MM.1S (cell line): ENCODE measurements at regions not wholly inside any gene's neighbourhood (a gene's known extent, or its start where the extent isn't known, plus 50 kb on each side); places are given as distances from the start of the nearest gene placed in this dataset.

Source experiments
- DNase-seq: peaks from one replicate; pipeline ENCODE4 v3.0.0-alpha.2; 2015
- H2AFZ ChIP-seq: fragments of 300-600 bp; sonication (generic); 2 replicates; pipeline ENCODE4 v1.6.0; 2016; ENCODE audit warnings: antibody characterized with exemption, low read length
- H3F3A ChIP-seq: fragments of 300-600 bp; sonication (generic); 2 replicates; pipeline ENCODE4 v1.6.1; 2016; ENCODE audit warnings: mild to moderate bottlenecking, antibody characterized with exemption, low read length, moderate library complexity, mixed read lengths; ENCODE audit not compliant: insufficient read depth
- H3K27ac ChIP-seq: fragments of 300-600 bp; sonication (generic); 2 replicates; pipeline ENCODE4 v1.5.1; 2016; ENCODE audit warnings: mild to moderate bottlenecking, low read length
- H3K27me3 ChIP-seq: fragments of 300-600 bp; sonication (generic); replicated peaks from 2 replicates; pipeline ENCODE4 v1.6.0; 2016; ENCODE audit warnings: low read length; ENCODE audit not compliant: insufficient read depth
- H3K36me3 ChIP-seq: fragments of 300-600 bp; sonication (generic); replicated peaks from 2 replicates; pipeline ENCODE4 v1.6.1; 2016; ENCODE audit warnings: mild to moderate bottlenecking, low read length, mixed read lengths; ENCODE audit not compliant: insufficient read depth
- H3K4me1 ChIP-seq: fragments of 300-600 bp; sonication (generic); 2 replicates; pipeline ENCODE4 v1.6.1; 2016; ENCODE audit warnings: low read length, mixed read lengths
- H3K4me2 ChIP-seq: fragments of 300-600 bp; sonication (generic); 2 replicates; pipeline ENCODE4 v1.6.0; 2016; ENCODE audit warnings: low read depth, low read length
- H3K4me3 ChIP-seq: fragments of 300-600 bp; sonication (generic); 2 replicates; pipeline ENCODE4 v1.5.1; 2016; ENCODE audit warnings: low read length, mixed read lengths
- H3K79me2 ChIP-seq: fragments of 300-600 bp; sonication (generic); 2 replicates; pipeline ENCODE4 v1.6.1; 2016; ENCODE audit warnings: mixed run types, low read length, mixed read lengths
- H3K9ac ChIP-seq: fragments of 300-600 bp; sonication (generic); 2 replicates; pipeline ENCODE4 v1.6.1; 2016; ENCODE audit warnings: low read length, mixed read lengths
- H3K9me2 ChIP-seq: fragments of 300-600 bp; sonication (generic); replicated peaks from 2 replicates; pipeline ENCODE4 v1.6.1; 2016; ENCODE audit warnings: mild to moderate bottlenecking, low read length, mixed read lengths; ENCODE audit not compliant: insufficient read depth
- H3K9me3 ChIP-seq: fragments of 300-600 bp; sonication (generic); replicated peaks from 2 replicates; pipeline ENCODE4 v1.6.1; 2016; ENCODE audit warnings: mild to moderate bottlenecking, low read length, mixed read lengths; ENCODE audit not compliant: insufficient read depth
- H4K20me1 ChIP-seq: fragments of 300-600 bp; sonication (generic); 2 replicates; pipeline ENCODE4 v1.6.1; 2016; ENCODE audit warnings: mild to moderate bottlenecking, low read length, moderate library complexity, mixed read lengths; ENCODE audit not compliant: insufficient read depth
- EZH2 ChIP-seq: fragments of 300-600 bp; sonication (generic); optimal IDR thresholded peaks from 2 replicates; pipeline ENCODE3; 2017; ENCODE audit warnings: low read depth, mild to moderate bottlenecking, antibody characterized with exemption, low read length, mixed read lengths
- EZH2phosphoT487 ChIP-seq: fragments of 300-600 bp; sonication (generic); IDR thresholded peaks from 2 replicates; pipeline ENCODE4 v1.6.1; 2018; ENCODE audit warnings: antibody characterized with exemption, low read length
- TF ChIP-seq, protein P1 (sequence below): fragments of 300-600 bp; sonication (generic); IDR thresholded peaks from 2 replicates; pipeline ENCODE4 v1.5.1; 2016; ENCODE audit warnings: antibody characterized with exemption, low read length, mixed read lengths

DNA sequence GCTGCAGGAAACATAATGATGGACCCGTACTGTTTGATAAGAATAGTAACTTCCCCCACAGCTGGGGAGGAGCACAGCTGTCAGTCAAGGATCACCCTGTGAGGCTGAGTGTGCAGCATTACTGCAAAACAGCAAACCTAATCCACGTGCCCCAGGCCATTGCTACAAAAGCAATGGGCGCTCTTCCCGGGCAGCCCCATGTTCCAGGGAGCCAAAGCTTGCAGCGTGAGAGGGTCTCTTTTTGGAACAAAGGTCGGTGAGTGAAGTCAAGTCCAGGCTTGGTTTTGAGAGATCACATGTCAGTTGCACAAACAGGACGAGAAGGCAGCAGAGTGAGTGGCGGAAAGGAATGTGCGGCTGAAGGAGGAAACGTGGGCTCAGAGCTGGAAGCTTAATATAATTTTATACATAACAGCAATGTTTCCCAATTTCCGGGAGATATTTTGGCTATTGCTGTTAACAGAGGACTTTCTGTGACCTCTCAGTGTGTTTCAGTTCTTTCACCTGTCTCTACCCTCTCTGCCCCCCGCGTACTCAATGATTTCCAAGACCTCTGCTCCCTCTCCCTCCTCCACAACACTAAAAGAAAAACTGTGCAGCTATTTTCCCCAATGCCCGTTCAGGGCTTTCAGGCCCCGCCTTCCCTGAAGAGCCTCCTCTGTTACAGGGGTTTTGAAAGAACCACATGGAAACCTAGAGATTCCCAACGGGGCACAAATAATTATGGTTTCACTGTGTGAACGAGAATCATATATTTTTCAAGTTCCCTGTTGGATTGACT lies 128.9 kb downstream of the MTPAP start:
- no peaks in the 10 kb centered on the region for H3K36me3 ChIP-seq
- no peak overlapping the region for H3K9ac ChIP-seq
- H3K4me2 ChIP-seq: no peak overlapping the region
- H2AFZ ChIP-seq: no peak overlapping the region
- H3K9me2 ChIP-seq: no peaks in the 10 kb centered on the region
- TF ChIP-seq EZH2phosphoT487 (no peak), EZH2 (no peak)
- TF ChIP-seq, protein P1, sequence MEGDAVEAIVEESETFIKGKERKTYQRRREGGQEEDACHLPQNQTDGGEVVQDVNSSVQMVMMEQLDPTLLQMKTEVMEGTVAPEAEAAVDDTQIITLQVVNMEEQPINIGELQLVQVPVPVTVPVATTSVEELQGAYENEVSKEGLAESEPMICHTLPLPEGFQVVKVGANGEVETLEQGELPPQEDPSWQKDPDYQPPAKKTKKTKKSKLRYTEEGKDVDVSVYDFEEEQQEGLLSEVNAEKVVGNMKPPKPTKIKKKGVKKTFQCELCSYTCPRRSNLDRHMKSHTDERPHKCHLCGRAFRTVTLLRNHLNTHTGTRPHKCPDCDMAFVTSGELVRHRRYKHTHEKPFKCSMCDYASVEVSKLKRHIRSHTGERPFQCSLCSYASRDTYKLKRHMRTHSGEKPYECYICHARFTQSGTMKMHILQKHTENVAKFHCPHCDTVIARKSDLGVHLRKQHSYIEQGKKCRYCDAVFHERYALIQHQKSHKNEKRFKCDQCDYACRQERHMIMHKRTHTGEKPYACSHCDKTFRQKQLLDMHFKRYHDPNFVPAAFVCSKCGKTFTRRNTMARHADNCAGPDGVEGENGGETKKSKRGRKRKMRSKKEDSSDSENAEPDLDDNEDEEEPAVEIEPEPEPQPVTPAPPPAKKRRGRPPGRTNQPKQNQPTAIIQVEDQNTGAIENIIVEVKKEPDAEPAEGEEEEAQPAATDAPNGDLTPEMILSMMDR: no peak
- H3K79me2 ChIP-seq: no peaks in the 10 kb centered on the region
- H3K27ac ChIP-seq: no peak overlapping the region
- H3K9me3 ChIP-seq: no peaks in the 10 kb centered on the region
- no peaks in the 10 kb centered on the region for H4K20me1 ChIP-seq
- no peaks in the 10 kb centered on the region for H3F3A ChIP-seq
- H3K4me1 ChIP-seq: no peaks in the 10 kb centered on the region
- DNase-seq: no peak
- no peaks in the 10 kb centered on the region for H3K27me3 ChIP-seq
- H3K4me3 ChIP-seq: no peak overlapping the region

DNA sequence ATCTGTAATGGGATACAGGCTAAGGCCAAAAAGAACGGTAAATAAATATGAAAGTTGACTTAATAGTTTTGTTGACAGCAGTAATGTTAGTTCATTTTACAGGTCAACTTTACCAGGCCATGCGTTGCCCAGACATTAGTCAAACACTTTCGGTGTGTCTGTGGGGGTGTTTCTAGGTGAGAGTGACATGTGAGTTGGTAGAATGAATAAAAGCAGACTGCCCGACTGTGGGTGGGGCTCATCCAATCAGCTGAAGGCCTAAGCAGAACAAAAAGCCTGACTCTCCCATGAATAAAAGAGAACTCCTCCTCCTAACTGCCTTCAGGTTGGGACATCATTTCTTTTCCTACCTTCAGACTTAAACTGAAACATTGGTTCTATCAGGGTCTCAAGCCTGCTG lies 132.3 kb downstream of the MTPAP start:
- no peak overlapping the region for H3K27ac ChIP-seq
- H3K4me1 ChIP-seq: no peaks in the 10 kb centered on the region
- no peak overlapping the region for H3K4me3 ChIP-seq
- no peak for DNase-seq
- H3K36me3 ChIP-seq: no peaks in the 10 kb centered on the region
- H3K27me3 ChIP-seq: no peaks in the 10 kb centered on the region
- no peaks in the 10 kb centered on the region for H3F3A ChIP-seq
- H4K20me1 ChIP-seq: no peaks in the 10 kb centered on the region
- H3K79me2 ChIP-seq: no peaks in the 10 kb centered on the region
- H3K9ac ChIP-seq: no peak overlapping the region
- H3K9me3 ChIP-seq: no peaks in the 10 kb centered on the region
- TF ChIP-seq EZH2phosphoT487 (no peak), EZH2 (no peak)
- TF ChIP-seq, protein P1: no peak
- H3K4me2 ChIP-seq: no peak overlapping the region
- no peaks in the 10 kb centered on the region for H3K9me2 ChIP-seq
- no peak overlapping the region for H2AFZ ChIP-seq

DNA sequence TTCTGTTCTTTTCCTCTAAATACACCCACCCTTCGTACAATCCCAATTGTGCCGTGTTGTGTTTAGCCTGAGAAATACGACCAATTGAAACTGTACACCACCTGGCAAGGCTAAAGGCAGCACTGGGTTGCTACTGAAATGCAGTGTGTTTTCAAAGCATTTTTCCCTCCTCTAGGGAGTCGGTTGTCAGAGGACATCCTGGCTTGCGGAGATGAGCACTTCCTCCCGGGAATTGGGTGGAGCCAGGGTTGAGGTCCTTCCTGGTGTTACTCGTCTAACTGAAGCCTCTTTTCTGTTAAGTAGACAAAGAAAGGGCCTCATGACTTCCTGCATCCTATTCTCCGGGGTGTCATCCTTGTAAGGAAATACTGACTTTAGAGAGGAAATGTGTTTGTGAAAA lies 133.5 kb downstream of the MTPAP start:
- Histone ChIP-seq H3K4me3 (no peak overlapping the region), H3K9me2 (no peaks in the 10 kb centered on the region), H3K27me3 (no peaks in the 10 kb centered on the region), H3F3A (no peaks in the 10 kb centered on the region), H3K9ac (no peak overlapping the region), H4K20me1 (no peaks in the 10 kb centered on the region), H3K4me1 (no peaks in the 10 kb centered on the region), H3K27ac (no peak overlapping the region), H3K4me2 (no peak overlapping the region), H3K79me2 (no peaks in the 10 kb centered on the region), H3K9me3 (no peaks in the 10 kb centered on the region), H3K36me3 (no peaks in the 10 kb centered on the region), H2AFZ (no peak overlapping the region)
- DNase-seq: no peak
- TF ChIP-seq, protein P1: no peak
- TF ChIP-seq EZH2 (no peak), EZH2phosphoT487 (no peak)
